ENCODE measurements at regions not wholly inside any gene's neighbourhood (a gene's known extent, or its start where the extent isn't known, plus 50 kb on each side); places are given as distances from the start of the nearest gene placed in this dataset.

- TF ChIP-seq EZH2 (IDR thresholded peaks at IDR 0.05) (no peak), FOXP2 (optimal IDR thresholded peaks at IDR 0.05; ENCODE audit: control extremely low read depth, extremely low read length, insufficient read depth) (no peak)
Observed at GRCh38 chr9:20289423-20290010, 332.8 kb downstream of the MLLT3 start.
